Liver (tissue), 8 donors: ENCODE measurements at regions not wholly inside any gene's neighbourhood (a gene's known extent, or its start where the extent isn't known, plus 50 kb on each side); places are given as distances from the start of the nearest gene placed in this dataset.

Experiments used
- DNase-seq: peaks from one replicate; pipeline ENCODE4 v3.0.0-alpha.2; 2017; ENCODE audit warnings: low spot score
- H3K27ac ChIP-seq, 2 donors: one replicate each; pipeline ENCODE4 v1.7.0; 2013; ENCODE audit warnings: inconsistent platforms in 2 of 2, low read length in 2 of 2, control low read depth in 1 of 2, low read depth in 1 of 2, mild to moderate bottlenecking in 1 of 2
- H3K27me3 ChIP-seq, 4 donors: one replicate each; pipeline versions ENCODE4 v1.6.1 to v1.7.0; 2013; ENCODE audit warnings: low read length in 3 of 4, inconsistent platforms in 1 of 4, mild to moderate bottlenecking in 1 of 4, moderate library complexity in 1 of 4; ENCODE audit not compliant: control insufficient read depth in 4 of 4, insufficient read depth in 4 of 4
- H3K36me3 ChIP-seq, 4 donors: one replicate each; pipeline versions ENCODE4 v1.6.1 to v1.7.0; 2013; ENCODE audit warnings: low read length in 3 of 4, mild to moderate bottlenecking in 3 of 4, low read depth in 1 of 4, moderate library complexity in 1 of 4; ENCODE audit not compliant: control insufficient read depth in 4 of 4, insufficient read depth in 3 of 4
- H3K4me1 ChIP-seq, 4 donors: one replicate each; pipeline versions ENCODE4 v1.6.1 to v1.7.0; 2013; ENCODE audit warnings: low read length in 3 of 4, mild to moderate bottlenecking in 3 of 4, moderate library complexity in 1 of 4; ENCODE audit not compliant: control insufficient read depth in 4 of 4, insufficient read depth in 4 of 4
- H3K4me3 ChIP-seq, 3 donors: one replicate each; pipeline versions ENCODE4 v1.6.1 to v1.7.0; 2013; ENCODE audit warnings: low read length in 3 of 3, control low read depth in 1 of 3, low read depth in 1 of 3, mild to moderate bottlenecking in 1 of 3
- H3K9ac ChIP-seq, 2 donors: one replicate each; pipeline ENCODE4 v1.7.0; 2013; ENCODE audit warnings: low read length in 2 of 2, mild to moderate bottlenecking in 2 of 2, moderate library complexity in 2 of 2, control low read depth in 1 of 2, low read depth in 1 of 2
- H3K9me3 ChIP-seq, 4 donors: one replicate each; pipeline versions ENCODE4 v1.6.1 to v1.7.0; 2013; ENCODE audit warnings: low read length in 3 of 4; ENCODE audit not compliant: control insufficient read depth in 4 of 4
- ATF3 ChIP-seq: IDR thresholded peaks from 2 replicates; pipeline ENCODE4 v1.6.1; 2016; ENCODE audit warnings: antibody characterized with exemption
- CTCF ChIP-seq: fragments of 150-350 bp; IDR thresholded peaks from 2 replicates; pipeline ENCODE4 v1.5.1; 2017; ENCODE audit warnings: improper control_type of control experiment, low read depth, low read length; ENCODE audit not compliant: missing input control
- EGR1 ChIP-seq, 2 donors: IDR thresholded peaks; 2 replicates each; pipeline ENCODE4 v1.6.1; 2016 to 2018; ENCODE audit warnings: antibody characterized with exemption in 2 of 2, low read depth in 2 of 2
- FOXA2 ChIP-seq: IDR thresholded peaks from 2 replicates; pipeline ENCODE4 v1.6.1; 2016; ENCODE audit warnings: antibody characterized with exemption
- GABPA ChIP-seq, 2 donors: IDR thresholded peaks in 1 of 2; conservative IDR thresholded peaks in 1 of 2; 2 replicates each; pipeline ENCODE4 v1.6.1; 2016; ENCODE audit warnings: antibody characterized with exemption in 2 of 2, mild to moderate bottlenecking in 1 of 2, moderate library complexity in 1 of 2
- HNF4A ChIP-seq, 2 donors: conservative IDR thresholded peaks; 2 replicates each; pipeline ENCODE4 v1.6.1; 2016; ENCODE audit warnings: antibody characterized with exemption in 2 of 2, mild to moderate bottlenecking in 2 of 2
- HNF4G ChIP-seq: IDR thresholded peaks from 2 replicates; pipeline ENCODE4 v1.6.1; 2016; ENCODE audit warnings: antibody characterized with exemption
- JUND ChIP-seq, 2 donors: IDR thresholded peaks; 2 replicates each; pipeline ENCODE4 v1.6.1; 2016; ENCODE audit warnings: antibody characterized with exemption in 2 of 2
- MAX ChIP-seq: IDR thresholded peaks from 2 replicates; pipeline ENCODE4 v1.6.1; 2016; ENCODE audit warnings: antibody characterized with exemption
- RAD21 ChIP-seq, 2 donors: IDR thresholded peaks; 2 replicates each; pipeline ENCODE4 v1.6.1; 2016; ENCODE audit warnings: antibody characterized with exemption in 2 of 2, mild to moderate bottlenecking in 2 of 2
- RXRA ChIP-seq, 2 donors: IDR thresholded peaks; 2 replicates each; pipeline ENCODE4 v1.6.1; 2017 to 2018; ENCODE audit warnings: antibody characterized with exemption in 2 of 2, mild to moderate bottlenecking in 1 of 2
- SP1 ChIP-seq: IDR thresholded peaks from 2 replicates; pipeline ENCODE4 v1.6.1; 2018; ENCODE audit warnings: antibody characterized with exemption, mild to moderate bottlenecking
- ZBTB33 ChIP-seq: IDR thresholded peaks from 2 replicates; pipeline ENCODE4 v1.6.1; 2016; ENCODE audit warnings: antibody characterized with exemption
- WGBS: extraction: QIAGEN DNeasy Blood & Tissue Kit; methylation state at CpG from one replicate; pipeline ENCODE4 v1.1.7; 2013; 5-methylcytosine and 5-hydroxymethylcytosine counted together
- donor health status: healthy.
- donor health status: healthy.
- donor health status: healthy.
- donor health status: healthy.
- donor health status: healthy.

- Histone ChIP-seq H3K9ac (no peak overlapping the region), H3K27me3 (no peaks in the 10 kb centered on the region), H3K36me3 (no peaks in the 10 kb centered on the region), H3K27ac (no peak overlapping the region), H3K4me1 (no peaks in the 10 kb centered on the region), H3K4me3 (no peak overlapping the region), H3K9me3 (no peaks in the 10 kb centered on the region)
- no peak for TF ChIP-seq RAD21 (IDR thresholded peaks at IDR 0.05)
- TF ChIP-seq FOXA2 = no peak
- TF ChIP-seq ZBTB33 = no peak
- no peak for TF ChIP-seq JUND (IDR thresholded peaks at IDR 0.05)
- no peak for TF ChIP-seq SP1
- no peak for TF ChIP-seq MAX
- no peak for TF ChIP-seq ATF3
- TF ChIP-seq EGR1 (IDR thresholded peaks at IDR 0.05; ENCODE audit: low read depth in 2 of 2) = no peak
- no peak for TF ChIP-seq CTCF
- TF ChIP-seq HNF4G = no peak
- WGBS = 72% methylated on average over 5 of the region's 5 CpGs
- DNase-seq = no peak
Observed at GRCh38 chr19:28619816-28620429, 593.0 kb downstream of the UQCRFS1 start.

- TF ChIP-seq EGR1 (IDR thresholded peaks at IDR 0.05; ENCODE audit: low read depth in 2 of 2) (no peak), ATF3 (no peak), CTCF (no peak), HNF4A (conservative IDR thresholded peaks at IDR 0.05) (no peak), GABPA (IDR thresholded peaks at IDR 0.05 in 1 of 2, conservative IDR thresholded peaks at IDR 0.05 in 1 of 2) (no peak), RXRA (IDR thresholded peaks at IDR 0.05) (no peak)
- Histone ChIP-seq H3K9me3 (peaks cover 0 to 1% (median 0%) of the 10 kb centered on the region in 4 donors), H3K9ac (no peak overlapping the region), H3K27me3 (no peaks in the 10 kb centered on the region), H3K36me3 (no peaks in the 10 kb centered on the region), H3K4me1 (no peaks in the 10 kb centered on the region), H3K4me3 (no peak overlapping the region), H3K27ac (no peak overlapping the region)
- DNase-seq = no peak
- WGBS = 73% methylated on average over 4 of the region's 4 CpGs
Observed at GRCh38 chr19:28618504-28618903, 594.4 kb downstream of the UQCRFS1 start.
